ENCODE measurements at regions not wholly inside any gene's neighbourhood (a gene's known extent, or its start where the extent isn't known, plus 50 kb on each side); places are given as distances from the start of the nearest gene placed in this dataset.

DNA sequence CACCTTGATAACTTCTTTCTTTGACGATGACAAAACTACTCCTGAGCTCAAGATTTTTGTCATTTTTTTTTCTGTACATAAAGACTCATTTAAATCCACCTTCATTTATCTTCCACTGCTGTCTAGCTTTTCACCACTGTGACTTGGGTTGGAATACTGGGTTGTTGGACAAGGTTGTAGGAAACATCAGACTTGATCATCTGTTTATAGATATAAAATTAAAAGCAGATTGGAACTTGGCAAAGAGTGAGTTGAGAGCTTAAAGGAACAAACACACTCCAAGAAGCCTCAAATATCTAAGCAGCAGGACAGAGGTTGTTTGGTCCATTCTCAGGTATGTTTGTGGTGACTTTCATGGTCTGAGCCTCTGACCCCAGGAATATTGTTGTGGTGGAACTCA is 141.7 kb upstream of the NDN start:
- no peak overlapping the region for H3K9ac ChIP-seq (ENCODE audit: low read length in 3 of 3)
- H3K4me1 ChIP-seq (ENCODE audit: control insufficient read depth in 2 of 3, insufficient read depth in 2 of 3, low read depth in 1 of 3, low read length in 3 of 3): no peaks in the 10 kb centered on the region

DNA sequence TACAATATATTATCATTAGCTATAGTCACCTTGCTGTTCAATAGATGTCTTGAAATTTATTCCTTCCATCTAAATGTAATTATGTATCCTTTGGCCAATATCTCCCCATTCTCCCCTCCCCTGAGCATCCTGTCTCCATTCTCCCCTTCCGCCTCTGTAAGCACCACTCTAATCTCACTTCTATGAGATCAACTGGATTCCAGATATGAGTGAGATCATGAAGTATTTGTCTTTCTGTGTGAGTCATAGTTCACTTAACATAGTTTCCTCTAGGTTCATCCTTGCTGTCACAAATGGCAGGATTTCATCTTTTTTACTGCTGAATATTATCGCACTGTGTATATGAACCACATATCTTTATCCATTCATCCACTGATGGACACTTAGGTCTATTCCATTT is 148.8 kb upstream of the NDN start:
- Histone ChIP-seq H3K27ac (ENCODE audit: low read depth in 2 of 2, low read length in 2 of 2) (no peak overlapping the region), H3K9me3 (ENCODE audit: control insufficient read depth in 2 of 3, insufficient read depth in 1 of 3, low read length in 3 of 3) (no peaks in the 10 kb centered on the region), H3K36me3 (ENCODE audit: control insufficient read depth in 2 of 3, insufficient read depth in 3 of 3, low read length in 3 of 3) (no peaks in the 10 kb centered on the region), H3K27me3 (ENCODE audit: control insufficient read depth, insufficient read depth, low read length) (no peaks in the 10 kb centered on the region), H3K9ac (ENCODE audit: low read length in 3 of 3) (no peak overlapping the region), H3K4me3 (ENCODE audit: low read length in 3 of 3) (no peak overlapping the region), H3K4me1 (ENCODE audit: control insufficient read depth in 2 of 3, insufficient read depth in 2 of 3, low read depth in 1 of 3, low read length in 3 of 3) (no peaks in the 10 kb centered on the region)
- intact Hi-C loops (cut with DNase I): no loop called here
- no peak for FAIRE-seq
- TF ChIP-seq, protein P1, sequence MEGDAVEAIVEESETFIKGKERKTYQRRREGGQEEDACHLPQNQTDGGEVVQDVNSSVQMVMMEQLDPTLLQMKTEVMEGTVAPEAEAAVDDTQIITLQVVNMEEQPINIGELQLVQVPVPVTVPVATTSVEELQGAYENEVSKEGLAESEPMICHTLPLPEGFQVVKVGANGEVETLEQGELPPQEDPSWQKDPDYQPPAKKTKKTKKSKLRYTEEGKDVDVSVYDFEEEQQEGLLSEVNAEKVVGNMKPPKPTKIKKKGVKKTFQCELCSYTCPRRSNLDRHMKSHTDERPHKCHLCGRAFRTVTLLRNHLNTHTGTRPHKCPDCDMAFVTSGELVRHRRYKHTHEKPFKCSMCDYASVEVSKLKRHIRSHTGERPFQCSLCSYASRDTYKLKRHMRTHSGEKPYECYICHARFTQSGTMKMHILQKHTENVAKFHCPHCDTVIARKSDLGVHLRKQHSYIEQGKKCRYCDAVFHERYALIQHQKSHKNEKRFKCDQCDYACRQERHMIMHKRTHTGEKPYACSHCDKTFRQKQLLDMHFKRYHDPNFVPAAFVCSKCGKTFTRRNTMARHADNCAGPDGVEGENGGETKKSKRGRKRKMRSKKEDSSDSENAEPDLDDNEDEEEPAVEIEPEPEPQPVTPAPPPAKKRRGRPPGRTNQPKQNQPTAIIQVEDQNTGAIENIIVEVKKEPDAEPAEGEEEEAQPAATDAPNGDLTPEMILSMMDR (IDR thresholded peaks at IDR 0.05; ENCODE audit: borderline replicate concordance, extremely low read depth, insufficient read depth): no peak
- no peak for DNase-seq

More for the DNA sequence above, 141.7 kb upstream of the NDN start:
- no peak overlapping the region for H3K27ac ChIP-seq (ENCODE audit: low read depth in 2 of 2, low read length in 2 of 2)
- no peaks in the 10 kb centered on the region for H3K9me3 ChIP-seq (ENCODE audit: control insufficient read depth in 2 of 3, insufficient read depth in 1 of 3, low read length in 3 of 3)
- H3K36me3 ChIP-seq (ENCODE audit: control insufficient read depth in 2 of 3, insufficient read depth in 3 of 3, low read length in 3 of 3): no peaks in the 10 kb centered on the region
- intact Hi-C loops (cut with DNase I): no loop called here
- FAIRE-seq (no peak), DNase-seq (no peak)
- no peak overlapping the region for H3K4me3 ChIP-seq (ENCODE audit: low read length in 3 of 3)
- no peaks in the 10 kb centered on the region for H3K27me3 ChIP-seq (ENCODE audit: control insufficient read depth, insufficient read depth, low read length)
- TF ChIP-seq, protein P1 (IDR thresholded peaks at IDR 0.05; ENCODE audit: borderline replicate concordance, extremely low read depth, insufficient read depth): no peak

DNA sequence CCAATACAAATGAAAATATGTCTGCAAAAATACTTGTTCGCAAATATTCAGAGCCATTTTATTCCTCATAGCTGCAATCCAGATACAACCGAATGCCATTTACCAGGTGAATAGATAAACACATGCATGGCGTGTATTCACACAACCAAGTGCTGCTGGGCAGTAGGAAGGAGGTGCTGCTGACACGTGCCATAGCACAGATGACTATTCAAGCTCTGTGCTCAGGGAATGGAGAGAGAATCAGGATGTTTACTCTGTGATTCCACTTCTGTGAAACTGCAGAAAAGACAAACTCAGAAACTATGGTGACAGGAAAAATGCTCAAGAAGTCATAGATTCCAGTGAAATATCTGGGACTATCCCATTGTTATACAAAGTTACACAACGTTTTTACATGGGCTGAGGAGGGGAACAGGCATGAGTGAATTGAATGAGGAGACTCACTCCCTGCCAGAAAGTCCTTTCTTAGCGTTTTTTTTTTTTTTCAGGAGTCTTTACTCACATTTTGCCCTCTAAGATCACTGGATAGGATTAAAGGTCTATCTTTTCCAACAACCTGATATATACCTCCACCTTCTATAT is 152.9 kb upstream of the NDN start:
- Histone ChIP-seq H3K9me3 (ENCODE audit: control insufficient read depth in 2 of 3, insufficient read depth in 1 of 3, low read length in 3 of 3) (no peaks in the 10 kb centered on the region), H3K4me1 (ENCODE audit: control insufficient read depth in 2 of 3, insufficient read depth in 2 of 3, low read depth in 1 of 3, low read length in 3 of 3) (no peaks in the 10 kb centered on the region), H3K27ac (ENCODE audit: low read depth in 2 of 2, low read length in 2 of 2) (no peak overlapping the region), H3K9ac (ENCODE audit: low read length in 3 of 3) (no peak overlapping the region), H3K4me3 (ENCODE audit: low read length in 3 of 3) (no peak overlapping the region), H3K27me3 (ENCODE audit: control insufficient read depth, insufficient read depth, low read length) (no peaks in the 10 kb centered on the region), H3K36me3 (ENCODE audit: control insufficient read depth in 2 of 3, insufficient read depth in 3 of 3, low read length in 3 of 3) (no peaks in the 10 kb centered on the region)
- DNase-seq (no peak), FAIRE-seq (no peak)
- TF ChIP-seq, protein P1 (IDR thresholded peaks at IDR 0.05; ENCODE audit: borderline replicate concordance, extremely low read depth, insufficient read depth): no peak
- intact Hi-C loops (cut with DNase I): no loop called here

DNA sequence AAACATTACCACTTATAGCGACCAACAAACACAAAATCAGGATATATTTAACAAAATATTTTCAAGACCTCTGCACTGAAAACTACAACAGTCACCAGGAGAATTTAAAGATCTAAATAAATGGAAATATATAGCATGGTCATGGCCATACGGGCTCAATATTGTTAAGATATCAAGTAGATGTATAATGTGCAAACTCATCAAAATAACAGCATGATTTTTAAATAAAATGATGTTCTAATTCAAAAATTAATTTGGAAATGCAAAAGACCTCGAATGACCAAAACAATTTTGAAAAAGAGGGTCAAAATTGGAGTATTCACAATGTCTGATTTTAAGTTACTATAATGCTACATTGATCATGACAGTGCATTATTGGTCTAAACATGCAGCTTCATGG is 159.1 kb upstream of the NDN start:
- Histone ChIP-seq H3K4me1 (ENCODE audit: control insufficient read depth in 2 of 3, insufficient read depth in 2 of 3, low read depth in 1 of 3, low read length in 3 of 3) (no peaks in the 10 kb centered on the region), H3K4me3 (ENCODE audit: low read length in 3 of 3) (no peak overlapping the region), H3K36me3 (ENCODE audit: control insufficient read depth in 2 of 3, insufficient read depth in 3 of 3, low read length in 3 of 3) (no peaks in the 10 kb centered on the region), H3K27ac (ENCODE audit: low read depth in 2 of 2, low read length in 2 of 2) (no peak overlapping the region), H3K27me3 (ENCODE audit: control insufficient read depth, insufficient read depth, low read length) (no peaks in the 10 kb centered on the region), H3K9me3 (ENCODE audit: control insufficient read depth in 2 of 3, insufficient read depth in 1 of 3, low read length in 3 of 3) (no peaks in the 10 kb centered on the region), H3K9ac (ENCODE audit: low read length in 3 of 3) (no peak overlapping the region)
- DNase-seq: no peak
- TF ChIP-seq, protein P1 (IDR thresholded peaks at IDR 0.05; ENCODE audit: borderline replicate concordance, extremely low read depth, insufficient read depth): no peak
- no peak for FAIRE-seq
- intact Hi-C loops (cut with DNase I): no loop called here

All from kidney (tissue), 13 donors.